Gastrocnemius medialis (tissue), 4 donors: ENCODE measurements at regions not wholly inside any gene's neighbourhood (a gene's known extent, or its start where the extent isn't known, plus 50 kb on each side); places are given as distances from the start of the nearest gene placed in this dataset.

Experiments used
- ATAC-seq, 2 donors: fragments of 150-250 bp; one replicate each; pipeline ENCODE4 v1.9.1; 2016
- DNase-seq, 2 donors: peaks; one replicate each; pipeline ENCODE4 v3.0.0-alpha.2; 2019
- H3K27ac ChIP-seq, 4 donors: fragments of 200-600 bp; sonication (generic); 1 replicate in 1 of 4; 2 replicates in 3 of 4; pipeline ENCODE4 v1.5.1; 2016 to 2018; ENCODE audit warnings: mild to moderate bottlenecking in 2 of 4, moderate library complexity in 1 of 4
- H3K27me3 ChIP-seq, 3 donors: fragments of 200-600 bp; sonication (generic) in 2 of 3; 1 replicate in 1 of 3; 2 replicates in 2 of 3; pipeline versions ENCODE4 v1.5.1 to v1.6.0; 2016 to 2019; ENCODE audit warnings: mild to moderate bottlenecking in 1 of 3, moderate library complexity in 1 of 3
- H3K36me3 ChIP-seq, 2 donors: fragments of 200-600 bp; sonication (generic) in 1 of 2; one replicate each; pipeline ENCODE4 v1.5.1; 2017 to 2018
- H3K4me1 ChIP-seq, 2 donors: fragments of 200-600 bp; sonication (generic) in 1 of 2; one replicate each; pipeline ENCODE4 v1.5.1; 2016 to 2017; ENCODE audit warnings: mild to moderate bottlenecking in 2 of 2
- H3K4me3 ChIP-seq, 4 donors: fragments of 200-600 bp; sonication (generic) in 3 of 4; 1 replicate in 1 of 4; 2 replicates in 3 of 4; pipeline ENCODE4 v1.5.1; 2016 to 2019; ENCODE audit warnings: mild to moderate bottlenecking in 2 of 4
- H3K9me3 ChIP-seq, 3 donors: fragments of 200-600 bp; sonication (generic) in 2 of 3; 1 replicate in 1 of 3; 2 replicates in 2 of 3; pipeline ENCODE4 v1.5.1; 2016 to 2019
- POLR2A ChIP-seq, 2 donors: fragments of 450-650 bp; IDR thresholded peaks; one replicate each; pipeline ENCODE4 v1.6.1; 2017; ENCODE audit warnings: antibody characterized with exemption in 2 of 2, mild to moderate bottlenecking in 2 of 2, moderate library complexity in 2 of 2
- in situ Hi-C, 4 donors: fragments of 200-750 bp; cut with MboI; loops; one replicate each; pipeline versions ENCODE4 v1.15.0 to v1.8.0; 2017; ENCODE audit warnings: low sequenced_read_pairs in 4 of 4
- intact Hi-C: fragments of 100-400 bp; cut with DNase I; formaldehyde crosslinking; loops from one replicate; pipeline ENCODE4 v1.15.1; 2023; ENCODE audit warnings: low total_unique reads
- TF ChIP-seq, protein P1 (sequence below), 5 experiments: fragments of 450-650 bp in 3 of 5; fragments of 200-600 bp in 2 of 5; sonication (generic) in 2 of 5; IDR thresholded peaks in 4 of 5; conservative IDR thresholded peaks in 1 of 5; 1 replicate in 4 of 5; 2 replicates in 1 of 5; pipeline ENCODE4 v1.5.1; 2016 to 2019; ENCODE audit warnings: antibody characterized with exemption in 5 of 5, mild to moderate bottlenecking in 3 of 5, moderate library complexity in 3 of 5

- Histone ChIP-seq H3K27me3 (no peaks in the 10 kb centered on the region), H3K27ac (no peak overlapping the region), H3K9me3 (no peaks in the 10 kb centered on the region), H3K36me3 (no peaks in the 10 kb centered on the region), H3K4me1 (no peaks in the 10 kb centered on the region), H3K4me3 (no peak overlapping the region)
- TF ChIP-seq, protein P1, sequence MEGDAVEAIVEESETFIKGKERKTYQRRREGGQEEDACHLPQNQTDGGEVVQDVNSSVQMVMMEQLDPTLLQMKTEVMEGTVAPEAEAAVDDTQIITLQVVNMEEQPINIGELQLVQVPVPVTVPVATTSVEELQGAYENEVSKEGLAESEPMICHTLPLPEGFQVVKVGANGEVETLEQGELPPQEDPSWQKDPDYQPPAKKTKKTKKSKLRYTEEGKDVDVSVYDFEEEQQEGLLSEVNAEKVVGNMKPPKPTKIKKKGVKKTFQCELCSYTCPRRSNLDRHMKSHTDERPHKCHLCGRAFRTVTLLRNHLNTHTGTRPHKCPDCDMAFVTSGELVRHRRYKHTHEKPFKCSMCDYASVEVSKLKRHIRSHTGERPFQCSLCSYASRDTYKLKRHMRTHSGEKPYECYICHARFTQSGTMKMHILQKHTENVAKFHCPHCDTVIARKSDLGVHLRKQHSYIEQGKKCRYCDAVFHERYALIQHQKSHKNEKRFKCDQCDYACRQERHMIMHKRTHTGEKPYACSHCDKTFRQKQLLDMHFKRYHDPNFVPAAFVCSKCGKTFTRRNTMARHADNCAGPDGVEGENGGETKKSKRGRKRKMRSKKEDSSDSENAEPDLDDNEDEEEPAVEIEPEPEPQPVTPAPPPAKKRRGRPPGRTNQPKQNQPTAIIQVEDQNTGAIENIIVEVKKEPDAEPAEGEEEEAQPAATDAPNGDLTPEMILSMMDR (IDR thresholded peaks at IDR 0.05 in 4 of 5, conservative IDR thresholded peaks at IDR 0.05 in 1 of 5): no peak
- no peak for TF ChIP-seq POLR2A (IDR thresholded peaks at IDR 0.05)
- intact Hi-C loops (no loop called here), in situ Hi-C loops (no loop called here)
- ATAC-seq (no peak), DNase-seq (no peak)
These were observed 213.5 kb downstream of the RFPL4B start for GRCh38 chr6:112560651-112561050.

GRCh38 chr6:112562301-112563231 is 215.4 kb downstream of the RFPL4B start:
- TF ChIP-seq, protein P1 (IDR thresholded peaks at IDR 0.05 in 4 of 5, conservative IDR thresholded peaks at IDR 0.05 in 1 of 5): no peak
- no peak for TF ChIP-seq POLR2A (IDR thresholded peaks at IDR 0.05)
- intact Hi-C loops: no loop called here
- H3K27ac ChIP-seq: no peak overlapping the region
- H3K36me3 ChIP-seq: no peaks in the 10 kb centered on the region
- ATAC-seq (no peak), DNase-seq (no peak)
- H3K4me1 ChIP-seq: no peaks in the 10 kb centered on the region
- no peak overlapping the region for H3K4me3 ChIP-seq
- in situ Hi-C loops: no loop called here
- no peaks in the 10 kb centered on the region for H3K9me3 ChIP-seq
- H3K27me3 ChIP-seq: no peaks in the 10 kb centered on the region

DNA sequence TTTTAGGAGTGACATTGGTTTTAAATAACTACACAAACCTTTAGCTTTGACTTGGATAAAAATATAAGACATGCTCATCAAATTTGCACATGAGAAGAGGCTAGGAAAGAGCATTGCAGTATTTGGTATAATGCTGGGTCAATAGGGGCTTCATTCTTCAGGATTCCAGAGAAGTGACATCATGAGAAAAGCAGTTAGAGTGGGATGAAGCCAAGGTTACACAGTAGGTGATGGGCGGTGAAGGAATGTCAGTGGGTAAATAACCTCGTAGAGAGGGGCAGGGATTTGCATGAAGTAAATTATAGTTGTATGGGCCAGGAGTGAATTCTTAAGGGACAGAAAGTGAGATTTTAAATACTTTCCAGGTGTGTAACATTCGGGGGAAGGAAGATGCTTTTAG is 216.2 kb downstream of the RFPL4B start:
- no peaks in the 10 kb centered on the region for H3K27me3 ChIP-seq
- no peak for TF ChIP-seq POLR2A (IDR thresholded peaks at IDR 0.05)
- TF ChIP-seq, protein P1 (IDR thresholded peaks at IDR 0.05 in 4 of 5, conservative IDR thresholded peaks at IDR 0.05 in 1 of 5): no peak
- ATAC-seq: no peak
- intact Hi-C loops (no loop called here), in situ Hi-C loops (no loop called here)
- H3K4me3 ChIP-seq: no peak overlapping the region
- no peaks in the 10 kb centered on the region for H3K4me1 ChIP-seq
- no peak overlapping the region for H3K27ac ChIP-seq
- no peaks in the 10 kb centered on the region for H3K9me3 ChIP-seq
- DNase-seq: no peak
- no peaks in the 10 kb centered on the region for H3K36me3 ChIP-seq

DNA sequence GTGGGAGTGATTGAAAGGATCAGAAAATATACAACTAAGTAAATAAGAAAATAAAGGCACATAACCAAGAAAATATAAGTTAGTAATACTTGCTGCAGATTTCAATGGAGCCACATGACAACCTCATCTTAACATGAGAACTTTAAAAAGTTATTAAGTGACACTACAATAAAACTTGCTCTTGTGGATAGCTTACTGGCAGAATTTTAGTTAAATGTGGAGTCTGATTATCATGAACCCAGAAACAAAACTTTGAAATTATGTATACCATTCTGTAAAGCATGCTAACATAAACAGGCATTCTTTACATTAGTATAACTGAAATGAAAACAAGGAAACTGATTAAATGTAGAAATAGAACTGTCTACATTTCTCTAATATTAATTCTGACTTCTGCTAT is 220.9 kb downstream of the RFPL4B start:
- intact Hi-C loops: no loop called here
- H3K36me3 ChIP-seq: no peaks in the 10 kb centered on the region
- no peak overlapping the region for H3K4me3 ChIP-seq
- in situ Hi-C loops: no loop called here
- no peaks in the 10 kb centered on the region for H3K4me1 ChIP-seq
- no peak for DNase-seq
- H3K9me3 ChIP-seq: no peaks in the 10 kb centered on the region
- H3K27ac ChIP-seq: no peak overlapping the region
- no peaks in the 10 kb centered on the region for H3K27me3 ChIP-seq
- no peak for ATAC-seq
- TF ChIP-seq, protein P1 (IDR thresholded peaks at IDR 0.05 in 4 of 5, conservative IDR thresholded peaks at IDR 0.05 in 1 of 5): no peak
- TF ChIP-seq POLR2A (IDR thresholded peaks at IDR 0.05): no peak
